Liver (tissue), 3 donors: ENCODE measurements at regions not wholly inside any gene's neighbourhood (a gene's known extent, or its start where the extent isn't known, plus 50 kb on each side); places are given as distances from the start of the nearest gene placed in this dataset.

Source experiments
- EGR1 ChIP-seq, 2 donors: IDR thresholded peaks; 2 replicates each; pipeline ENCODE4 v1.6.1; 2016 to 2018; ENCODE audit warnings: antibody characterized with exemption in 2 of 2, low read depth in 2 of 2
- FOXA1 ChIP-seq: IDR thresholded peaks from 2 replicates; pipeline ENCODE4 v1.6.1; 2016; ENCODE audit warnings: antibody characterized with exemption
- FOXA2 ChIP-seq: IDR thresholded peaks from 2 replicates; pipeline ENCODE4 v1.6.1; 2016; ENCODE audit warnings: antibody characterized with exemption
- GABPA ChIP-seq, 2 donors: IDR thresholded peaks in 1 of 2; conservative IDR thresholded peaks in 1 of 2; 2 replicates each; pipeline ENCODE4 v1.6.1; 2016; ENCODE audit warnings: antibody characterized with exemption in 2 of 2, mild to moderate bottlenecking in 1 of 2, moderate library complexity in 1 of 2
- HNF4A ChIP-seq, 2 donors: conservative IDR thresholded peaks; 2 replicates each; pipeline ENCODE4 v1.6.1; 2016; ENCODE audit warnings: antibody characterized with exemption in 2 of 2, mild to moderate bottlenecking in 2 of 2
- RAD21 ChIP-seq, 2 donors: IDR thresholded peaks; 2 replicates each; pipeline ENCODE4 v1.6.1; 2016; ENCODE audit warnings: antibody characterized with exemption in 2 of 2, mild to moderate bottlenecking in 2 of 2
- TAF1 ChIP-seq: conservative IDR thresholded peaks from 2 replicates; pipeline ENCODE4 v1.6.1; 2016; ENCODE audit warnings: antibody characterized with exemption, mild to moderate bottlenecking
- YY1 ChIP-seq: IDR thresholded peaks from 2 replicates; pipeline ENCODE4 v1.6.1; 2016; ENCODE audit warnings: antibody characterized with exemption, mild to moderate bottlenecking
- TF ChIP-seq, protein P1 (sequence below): IDR thresholded peaks from 2 replicates; pipeline ENCODE4 v1.6.1; 2016; ENCODE audit warnings: antibody characterized with exemption
- TF ChIP-seq, protein P2 (sequence below): fragments of 150-350 bp; IDR thresholded peaks from 2 replicates; pipeline ENCODE4 v1.5.1; 2017; ENCODE audit warnings: improper control_type of control experiment, low read depth, low read length; ENCODE audit not compliant: missing input control
- TF ChIP-seq, protein P3 (sequence below): IDR thresholded peaks from 2 replicates; pipeline ENCODE4 v1.6.1; 2016; ENCODE audit warnings: antibody characterized with exemption, mild to moderate bottlenecking
- donor health status: healthy.
- donor health status: healthy.

DNA sequence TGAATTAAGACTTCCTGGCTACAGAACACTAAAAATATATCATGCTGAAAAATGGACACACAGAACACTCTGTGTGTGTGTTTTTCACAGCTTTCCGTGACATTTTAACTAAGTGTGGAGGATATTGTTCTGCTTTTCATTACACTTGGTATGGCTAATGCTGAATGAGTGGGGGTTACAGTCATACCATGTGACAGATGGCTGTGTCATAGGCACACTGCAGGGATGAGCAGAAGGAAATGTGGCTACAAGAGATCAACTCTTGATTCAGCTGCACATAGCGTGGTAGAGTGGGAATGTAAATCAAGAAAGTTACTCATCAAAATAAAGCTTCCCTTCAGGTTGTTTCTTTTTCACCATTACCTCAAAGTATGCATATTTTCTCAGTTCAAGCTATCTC, 669.8 kb downstream of the IQCM start:
- TF ChIP-seq, protein P1, sequence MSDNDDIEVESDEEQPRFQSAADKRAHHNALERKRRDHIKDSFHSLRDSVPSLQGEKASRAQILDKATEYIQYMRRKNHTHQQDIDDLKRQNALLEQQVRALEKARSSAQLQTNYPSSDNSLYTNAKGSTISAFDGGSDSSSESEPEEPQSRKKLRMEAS, result no peak
- TF ChIP-seq, protein P2, sequence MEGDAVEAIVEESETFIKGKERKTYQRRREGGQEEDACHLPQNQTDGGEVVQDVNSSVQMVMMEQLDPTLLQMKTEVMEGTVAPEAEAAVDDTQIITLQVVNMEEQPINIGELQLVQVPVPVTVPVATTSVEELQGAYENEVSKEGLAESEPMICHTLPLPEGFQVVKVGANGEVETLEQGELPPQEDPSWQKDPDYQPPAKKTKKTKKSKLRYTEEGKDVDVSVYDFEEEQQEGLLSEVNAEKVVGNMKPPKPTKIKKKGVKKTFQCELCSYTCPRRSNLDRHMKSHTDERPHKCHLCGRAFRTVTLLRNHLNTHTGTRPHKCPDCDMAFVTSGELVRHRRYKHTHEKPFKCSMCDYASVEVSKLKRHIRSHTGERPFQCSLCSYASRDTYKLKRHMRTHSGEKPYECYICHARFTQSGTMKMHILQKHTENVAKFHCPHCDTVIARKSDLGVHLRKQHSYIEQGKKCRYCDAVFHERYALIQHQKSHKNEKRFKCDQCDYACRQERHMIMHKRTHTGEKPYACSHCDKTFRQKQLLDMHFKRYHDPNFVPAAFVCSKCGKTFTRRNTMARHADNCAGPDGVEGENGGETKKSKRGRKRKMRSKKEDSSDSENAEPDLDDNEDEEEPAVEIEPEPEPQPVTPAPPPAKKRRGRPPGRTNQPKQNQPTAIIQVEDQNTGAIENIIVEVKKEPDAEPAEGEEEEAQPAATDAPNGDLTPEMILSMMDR, result no peak
- TF ChIP-seq, protein P3, sequence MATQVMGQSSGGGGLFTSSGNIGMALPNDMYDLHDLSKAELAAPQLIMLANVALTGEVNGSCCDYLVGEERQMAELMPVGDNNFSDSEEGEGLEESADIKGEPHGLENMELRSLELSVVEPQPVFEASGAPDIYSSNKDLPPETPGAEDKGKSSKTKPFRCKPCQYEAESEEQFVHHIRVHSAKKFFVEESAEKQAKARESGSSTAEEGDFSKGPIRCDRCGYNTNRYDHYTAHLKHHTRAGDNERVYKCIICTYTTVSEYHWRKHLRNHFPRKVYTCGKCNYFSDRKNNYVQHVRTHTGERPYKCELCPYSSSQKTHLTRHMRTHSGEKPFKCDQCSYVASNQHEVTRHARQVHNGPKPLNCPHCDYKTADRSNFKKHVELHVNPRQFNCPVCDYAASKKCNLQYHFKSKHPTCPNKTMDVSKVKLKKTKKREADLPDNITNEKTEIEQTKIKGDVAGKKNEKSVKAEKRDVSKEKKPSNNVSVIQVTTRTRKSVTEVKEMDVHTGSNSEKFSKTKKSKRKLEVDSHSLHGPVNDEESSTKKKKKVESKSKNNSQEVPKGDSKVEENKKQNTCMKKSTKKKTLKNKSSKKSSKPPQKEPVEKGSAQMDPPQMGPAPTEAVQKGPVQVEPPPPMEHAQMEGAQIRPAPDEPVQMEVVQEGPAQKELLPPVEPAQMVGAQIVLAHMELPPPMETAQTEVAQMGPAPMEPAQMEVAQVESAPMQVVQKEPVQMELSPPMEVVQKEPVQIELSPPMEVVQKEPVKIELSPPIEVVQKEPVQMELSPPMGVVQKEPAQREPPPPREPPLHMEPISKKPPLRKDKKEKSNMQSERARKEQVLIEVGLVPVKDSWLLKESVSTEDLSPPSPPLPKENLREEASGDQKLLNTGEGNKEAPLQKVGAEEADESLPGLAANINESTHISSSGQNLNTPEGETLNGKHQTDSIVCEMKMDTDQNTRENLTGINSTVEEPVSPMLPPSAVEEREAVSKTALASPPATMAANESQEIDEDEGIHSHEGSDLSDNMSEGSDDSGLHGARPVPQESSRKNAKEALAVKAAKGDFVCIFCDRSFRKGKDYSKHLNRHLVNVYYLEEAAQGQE, result no peak
- TF ChIP-seq GABPA (IDR thresholded peaks at IDR 0.05 in 1 of 2, conservative IDR thresholded peaks at IDR 0.05 in 1 of 2) (no peak), RAD21 (IDR thresholded peaks at IDR 0.05) (no peak), HNF4A (conservative IDR thresholded peaks at IDR 0.05) (no peak), YY1 (no peak), TAF1 (no peak), FOXA1 (no peak), EGR1 (IDR thresholded peaks at IDR 0.05; ENCODE audit: low read depth in 2 of 2) (no peak), FOXA2 (no peak)
